Testis (tissue), 2 donors: ENCODE measurements at regions not wholly inside any gene's neighbourhood (a gene's known extent, or its start where the extent isn't known, plus 50 kb on each side); places are given as distances from the start of the nearest gene placed in this dataset.

Source experiments
- DNase-seq: peaks from one replicate; pipeline ENCODE4 v3.0.0-alpha.2; 2019
- H3K27ac ChIP-seq, 2 donors: fragments of 200-600 bp; sonication (generic); one replicate each; pipeline ENCODE4 v1.5.1; 2019
- H3K27me3 ChIP-seq: fragments of 200-600 bp; sonication (generic); one replicate; pipeline ENCODE4 v1.5.1; 2019
- H3K36me3 ChIP-seq: fragments of 200-600 bp; sonication (generic); one replicate; pipeline ENCODE4 v1.5.1; 2017; ENCODE audit warnings: low read depth; ENCODE audit errors: missing control alignments
- H3K4me1 ChIP-seq: fragments of 200-600 bp; sonication (generic); one replicate; pipeline ENCODE4 v1.5.1; 2019
- H3K4me3 ChIP-seq, 2 donors: fragments of 200-600 bp; sonication (generic); one replicate each; pipeline ENCODE4 v1.5.1; 2017 to 2019
- H3K9me3 ChIP-seq: fragments of 200-600 bp; sonication (generic); one replicate; pipeline ENCODE4 v1.5.1; 2017
- POLR2A ChIP-seq: fragments of 450-650 bp; IDR thresholded peaks from one replicate; pipeline ENCODE4 v1.6.1; 2017; ENCODE audit warnings: antibody characterized with exemption, mild to moderate bottlenecking, moderate library complexity
- WGBS, 2 donors: methylation state at CpG; one replicate each; pipeline ENCODE4 v1.1.5; 2018; 5-methylcytosine and 5-hydroxymethylcytosine counted together
- intact Hi-C: fragments of 100-400 bp; cut with DNase I; formaldehyde crosslinking; loops from one replicate; pipeline ENCODE4 v1.15.1; 2023; ENCODE audit warnings: low total_unique reads
- TF ChIP-seq, protein P1 (sequence below), 3 experiments: fragments of 450-650 bp in 2 of 3; fragments of 200-600 bp in 1 of 3; sonication (generic) in 1 of 3; IDR thresholded peaks; one replicate each; pipeline ENCODE4 v1.5.1; 2016 to 2019; ENCODE audit warnings: antibody characterized with exemption in 3 of 3, mild to moderate bottlenecking in 2 of 3, moderate library complexity in 1 of 3

DNA sequence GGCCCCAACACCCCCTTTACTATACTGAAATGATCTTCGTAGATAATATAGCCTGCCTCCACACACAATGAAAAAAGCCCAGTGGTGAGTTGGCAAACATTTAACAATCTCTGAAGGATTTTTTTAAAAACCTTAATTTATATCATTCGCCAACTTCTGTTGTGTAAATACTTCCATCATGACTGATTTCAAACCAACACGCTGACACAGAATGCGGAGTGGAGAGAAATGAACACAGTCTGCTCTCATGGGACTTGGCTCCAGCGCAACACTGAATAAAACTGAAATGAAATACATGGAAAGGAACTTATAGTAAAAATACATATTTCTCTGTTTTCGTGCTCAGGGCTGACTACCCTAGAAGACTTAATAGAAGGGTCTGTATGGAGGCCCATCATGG is 61.3 kb upstream of the WNT11 start:
- Histone ChIP-seq H3K36me3 (no peaks in the 10 kb centered on the region), H3K4me1 (peaks cover 21% of the 10 kb centered on the region), H3K4me3 (no peak overlapping the region), H3K27ac (no peak overlapping the region), H3K9me3 (no peaks in the 10 kb centered on the region), H3K27me3 (no peaks in the 10 kb centered on the region)
- WGBS, 2 donors = 73 to 74% methylated on average over 6 of the region's 6 CpGs
- intact Hi-C loops = no loop called here
- no peak for DNase-seq
- TF ChIP-seq, protein P1, sequence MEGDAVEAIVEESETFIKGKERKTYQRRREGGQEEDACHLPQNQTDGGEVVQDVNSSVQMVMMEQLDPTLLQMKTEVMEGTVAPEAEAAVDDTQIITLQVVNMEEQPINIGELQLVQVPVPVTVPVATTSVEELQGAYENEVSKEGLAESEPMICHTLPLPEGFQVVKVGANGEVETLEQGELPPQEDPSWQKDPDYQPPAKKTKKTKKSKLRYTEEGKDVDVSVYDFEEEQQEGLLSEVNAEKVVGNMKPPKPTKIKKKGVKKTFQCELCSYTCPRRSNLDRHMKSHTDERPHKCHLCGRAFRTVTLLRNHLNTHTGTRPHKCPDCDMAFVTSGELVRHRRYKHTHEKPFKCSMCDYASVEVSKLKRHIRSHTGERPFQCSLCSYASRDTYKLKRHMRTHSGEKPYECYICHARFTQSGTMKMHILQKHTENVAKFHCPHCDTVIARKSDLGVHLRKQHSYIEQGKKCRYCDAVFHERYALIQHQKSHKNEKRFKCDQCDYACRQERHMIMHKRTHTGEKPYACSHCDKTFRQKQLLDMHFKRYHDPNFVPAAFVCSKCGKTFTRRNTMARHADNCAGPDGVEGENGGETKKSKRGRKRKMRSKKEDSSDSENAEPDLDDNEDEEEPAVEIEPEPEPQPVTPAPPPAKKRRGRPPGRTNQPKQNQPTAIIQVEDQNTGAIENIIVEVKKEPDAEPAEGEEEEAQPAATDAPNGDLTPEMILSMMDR (IDR thresholded peaks at IDR 0.05) = no peak
- TF ChIP-seq POLR2A = no peak

DNA sequence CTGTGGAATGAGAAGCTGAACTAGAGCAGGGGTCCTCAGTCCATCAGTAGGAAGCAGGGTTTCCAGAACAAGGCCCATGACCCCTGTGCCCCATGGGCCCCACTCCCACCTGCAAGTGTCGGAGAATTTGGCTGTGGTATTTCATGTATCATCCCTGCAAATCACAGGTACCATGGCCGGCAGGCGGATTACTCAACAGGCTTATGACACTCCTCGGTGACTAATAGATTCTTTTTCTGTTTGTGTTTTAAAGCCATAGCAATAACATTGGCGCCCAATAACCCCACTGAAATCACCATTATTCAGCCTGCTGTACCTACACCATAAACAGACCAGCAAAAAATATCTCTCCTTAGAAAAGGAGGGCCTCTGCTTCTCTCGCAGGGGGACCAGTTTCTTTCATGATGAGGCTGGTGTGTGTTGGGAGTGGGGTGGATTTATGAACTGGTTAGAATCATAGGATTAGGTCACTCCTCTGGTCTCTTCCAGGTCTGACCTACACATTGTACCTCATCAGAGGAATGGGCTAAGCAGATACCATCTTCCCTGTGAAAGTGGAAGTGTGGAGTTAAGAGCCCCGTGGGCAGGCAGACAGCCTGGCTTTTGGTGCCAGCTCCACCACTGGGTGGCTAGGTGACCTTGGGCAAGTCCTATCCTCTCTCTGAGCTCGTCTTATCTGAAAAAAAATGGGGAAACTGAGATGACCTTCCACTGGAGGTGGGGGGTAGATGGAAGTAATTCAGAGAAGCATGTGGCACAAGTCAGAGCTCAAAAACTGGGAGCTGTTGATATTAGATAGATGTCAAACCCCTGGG is 60.2 kb upstream of the WNT11 start:
- Histone ChIP-seq H3K27ac (peak overlapping the region in 1 of 2 donors; percentile 56), H3K9me3 (no peaks in the 10 kb centered on the region), H3K4me3 (no peak overlapping the region), H3K27me3 (no peaks in the 10 kb centered on the region), H3K4me1 (peaks cover 21% of the 10 kb centered on the region), H3K36me3 (no peaks in the 10 kb centered on the region)
- no peak for TF ChIP-seq POLR2A
- TF ChIP-seq, protein P1 (IDR thresholded peaks at IDR 0.05) = no peak
- 69 to 82% methylated on average over 7 to 8 of the region's 8 CpGs for WGBS, 2 donors
- intact Hi-C loops = no loop called here
- DNase-seq = no peak

DNA sequence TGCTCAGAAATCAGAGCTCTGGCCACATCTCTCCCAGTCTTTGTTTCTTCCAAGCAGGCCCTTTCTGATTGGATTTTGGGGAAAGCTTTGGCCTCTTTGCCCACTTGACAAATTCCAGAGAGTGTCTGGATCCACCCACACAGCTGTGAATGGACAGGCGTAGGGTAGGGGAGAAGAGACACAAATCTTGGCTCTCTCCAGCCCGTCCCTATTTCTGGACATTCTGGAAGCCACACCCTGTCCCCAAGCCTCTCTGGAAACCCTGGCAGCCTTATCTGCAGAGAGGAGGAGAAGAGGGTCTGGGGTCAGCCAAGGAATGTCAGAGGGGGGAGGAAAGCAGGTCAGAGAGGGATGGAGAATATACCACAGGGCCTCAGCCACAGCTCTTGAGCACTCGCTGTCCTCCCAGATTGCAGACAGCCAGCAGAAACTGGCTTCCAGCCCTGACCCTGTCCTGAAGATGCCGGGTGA is 59.5 kb upstream of the WNT11 start:
- TF ChIP-seq POLR2A = no peak
- TF ChIP-seq, protein P1 (IDR thresholded peaks at IDR 0.05) = no peak
- H3K4me3 ChIP-seq = no peak overlapping the region
- H3K4me1 ChIP-seq = peaks cover 21% of the 10 kb centered on the region
- H3K36me3 ChIP-seq = no peaks in the 10 kb centered on the region
- H3K27me3 ChIP-seq = no peaks in the 10 kb centered on the region
- no peaks in the 10 kb centered on the region for H3K9me3 ChIP-seq
- 49 to 52% methylated on average over 4 of the region's 4 CpGs for WGBS, 2 donors
- intact Hi-C loops = no loop called here
- peak; percentile 19 for DNase-seq
- H3K27ac ChIP-seq = peak overlapping the region in 1 of 2 donors; percentile 56

- WGBS, 2 donors = 78 to 88% methylated on average over 3 to 4 of the region's 4 CpGs
- no peaks in the 10 kb centered on the region for H3K9me3 ChIP-seq
- H3K4me3 ChIP-seq = no peak overlapping the region
- intact Hi-C loops = no loop called here
- no peaks in the 10 kb centered on the region for H3K36me3 ChIP-seq
- TF ChIP-seq, protein P1 (IDR thresholded peaks at IDR 0.05) = no peak
- no peak for TF ChIP-seq POLR2A
- H3K4me1 ChIP-seq = peaks cover 12% of the 10 kb centered on the region
- no peaks in the 10 kb centered on the region for H3K27me3 ChIP-seq
- no peak overlapping the region for H3K27ac ChIP-seq
- no peak for DNase-seq
Observed at GRCh38 chr11:76263657-76264056, 57.4 kb upstream of the WNT11 start.

DNA sequence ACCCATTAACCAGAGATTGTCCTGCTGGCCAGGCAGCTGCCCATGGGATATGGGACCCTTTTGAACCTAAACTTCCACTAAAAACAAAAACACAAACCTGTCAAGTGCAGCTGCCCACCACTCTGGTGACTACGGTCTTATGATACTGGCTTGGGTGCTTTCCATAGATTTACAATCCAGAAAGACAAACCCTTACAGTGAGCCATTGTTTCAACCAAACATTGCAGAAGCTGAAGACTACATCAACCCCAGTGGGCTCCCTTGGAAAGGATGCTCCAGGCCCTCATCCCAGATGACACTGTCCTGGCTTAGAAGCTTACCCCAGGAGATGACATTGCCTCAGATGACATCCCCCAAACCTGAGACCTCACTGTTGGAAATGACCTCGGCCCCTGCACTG is 56.9 kb upstream of the WNT11 start:
- Histone ChIP-seq H3K4me3 (no peak overlapping the region), H3K27ac (no peak overlapping the region)
- intact Hi-C loops = no loop called here

More for the DNA sequence above, 56.9 kb upstream of the WNT11 start:
- H3K27me3 ChIP-seq = no peaks in the 10 kb centered on the region
- DNase-seq = no peak
- H3K9me3 ChIP-seq = no peaks in the 10 kb centered on the region
- WGBS, 2 donors = 94 to 100% methylated on average over 2 of the region's 2 CpGs
- TF ChIP-seq, protein P1 (IDR thresholded peaks at IDR 0.05) = no peak
- no peak for TF ChIP-seq POLR2A
- no peaks in the 10 kb centered on the region for H3K36me3 ChIP-seq
- H3K4me1 ChIP-seq = peaks cover 12% of the 10 kb centered on the region
